Hepatocyte (in vitro differentiated cells): ENCODE measurements at regions not wholly inside any gene's neighbourhood (a gene's known extent, or its start where the extent isn't known, plus 50 kb on each side); places are given as distances from the start of the nearest gene placed in this dataset.

Experiments
- DNase-seq: peaks from one replicate; pipeline ENCODE4 v3.0.0-alpha.2; 2016; ENCODE audit warnings: low spot score
- H2AFZ ChIP-seq: fragments of 200-600 bp; sonication (generic); 2 replicates; pipeline ENCODE4 v1.6.0; 2016; ENCODE audit warnings: antibody characterized with exemption, mild to moderate bottlenecking
- H3K27ac ChIP-seq: fragments of 200-600 bp; sonication (generic); 2 replicates; pipeline ENCODE4 v1.5.1; 2016; ENCODE audit warnings: mild to moderate bottlenecking
- H3K27me3 ChIP-seq: fragments of 200-600 bp; sonication (generic); 2 replicates; pipeline ENCODE4 v1.6.1; 2016
- H3K36me3 ChIP-seq: fragments of 200-600 bp; sonication (generic); replicated peaks from 2 replicates; pipeline ENCODE4 v1.5.1; 2016; ENCODE audit warnings: low read depth; ENCODE audit not compliant: insufficient read depth
- H3K4me1 ChIP-seq: fragments of 200-600 bp; sonication (generic); 2 replicates; pipeline ENCODE4 v1.5.1; 2016; ENCODE audit warnings: mild to moderate bottlenecking, moderate library complexity; ENCODE audit not compliant: insufficient read depth
- H3K4me2 ChIP-seq: fragments of 200-600 bp; sonication (generic); 2 replicates; pipeline ENCODE4 v1.6.0; 2016
- H3K4me3 ChIP-seq: fragments of 200-600 bp; sonication (generic); 2 replicates; pipeline ENCODE4 v1.5.1; 2016; ENCODE audit warnings: mild to moderate bottlenecking
- H3K79me2 ChIP-seq: fragments of 200-600 bp; sonication (generic); 2 replicates; pipeline ENCODE4 v1.6.0; 2017; ENCODE audit warnings: mild to moderate bottlenecking
- H3K9me2 ChIP-seq: fragments of 200-600 bp; sonication (generic); replicated peaks from 2 replicates; pipeline ENCODE4 v1.6.0; 2017; ENCODE audit warnings: mild to moderate bottlenecking; ENCODE audit not compliant: insufficient read depth
- H3K9me3 ChIP-seq: fragments of 200-600 bp; sonication (generic); 2 replicates; pipeline ENCODE4 v1.5.1; 2016; ENCODE audit warnings: low read depth, mild to moderate bottlenecking
- H4K20me1 ChIP-seq: fragments of 200-600 bp; sonication (generic); 2 replicates; pipeline ENCODE4 v1.6.0; 2016; ENCODE audit warnings: mild to moderate bottlenecking; ENCODE audit not compliant: insufficient read depth, poor library complexity, severe bottlenecking
- CTCF ChIP-seq: fragments of 200-600 bp; sonication (generic); IDR thresholded peaks from 2 replicates; pipeline ENCODE4 v1.5.1; 2016; ENCODE audit warnings: antibody characterized with exemption, mild to moderate bottlenecking; ENCODE audit not compliant: poor library complexity
- EZH2 ChIP-seq: fragments of 200-600 bp; sonication (generic); IDR thresholded peaks from 2 replicates; pipeline ENCODE4 v1.6.1; 2016; ENCODE audit warnings: antibody characterized with exemption, mild to moderate bottlenecking, borderline replicate concordance
- EZH2phosphoT487 ChIP-seq: fragments of 200-600 bp; sonication (generic); IDR thresholded peaks from one replicate; pipeline ENCODE4 v1.6.1; 2018; ENCODE audit warnings: antibody characterized with exemption, mild to moderate bottlenecking, low read depth, moderate library complexity; ENCODE audit not compliant: unreplicated experiment, severe bottlenecking
- WGBS: methylation state at CpG from one replicate; pipeline ENCODE4 v1.1.6; 2016; ENCODE audit warnings: low lambda C conversion rate; ENCODE audit errors: missing lambda C conversion rate; 5-methylcytosine and 5-hydroxymethylcytosine counted together

- Histone ChIP-seq H3K27ac (no peak overlapping the region), H3K27me3 (no peaks in the 10 kb centered on the region), H3K4me3 (no peak overlapping the region), H3K36me3 (no peaks in the 10 kb centered on the region), H3K9me2 (no peaks in the 10 kb centered on the region), H3K4me2 (no peak overlapping the region), H2AFZ (no peak overlapping the region), H3K4me1 (no peaks in the 10 kb centered on the region), H4K20me1 (no peaks in the 10 kb centered on the region), H3K9me3 (no peaks in the 10 kb centered on the region), H3K79me2 (no peaks in the 10 kb centered on the region)
- no peak for DNase-seq
- TF ChIP-seq CTCF (no peak), EZH2phosphoT487 (no peak), EZH2 (no peak)
- 91% methylated on average over 14 of the region's 14 CpGs for WGBS
Observed at GRCh38 chr22:49189871-49190270, 637.8 kb downstream of the BRD1 start.

DNA sequence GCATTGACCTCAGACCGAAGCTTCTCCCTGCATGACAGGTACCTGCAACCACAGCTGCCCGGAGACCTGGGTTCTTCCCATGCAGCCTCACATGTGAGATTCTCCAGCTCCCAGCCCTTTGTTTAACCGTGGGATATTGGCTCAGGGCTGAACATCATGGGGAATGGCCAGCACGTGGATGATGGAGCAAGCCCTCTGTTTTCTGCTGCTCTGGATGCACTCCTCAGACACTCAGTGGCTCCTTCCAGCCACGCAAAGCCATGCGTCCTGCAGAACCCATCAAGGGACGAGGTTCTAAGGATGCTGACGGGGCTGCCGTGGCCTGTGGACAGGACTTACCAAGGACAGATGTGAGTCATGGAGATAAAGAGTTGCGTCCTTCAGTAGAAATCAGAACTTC lies 639.1 kb downstream of the BRD1 start:
- whole genome bisulfite sequencing: 91% methylated on average over 10 of the region's 10 CpGs
- H3K9me3 ChIP-seq: no peaks in the 10 kb centered on the region
- H3K4me2 ChIP-seq: no peak overlapping the region
- no peaks in the 10 kb centered on the region for H4K20me1 ChIP-seq
- H3K4me3 ChIP-seq: no peak overlapping the region
- H3K79me2 ChIP-seq: no peaks in the 10 kb centered on the region
- DNase-seq: no peak
- H3K36me3 ChIP-seq: no peaks in the 10 kb centered on the region
- H2AFZ ChIP-seq: no peak overlapping the region
- H3K27me3 ChIP-seq: no peaks in the 10 kb centered on the region
- TF ChIP-seq EZH2 (no peak), CTCF (no peak), EZH2phosphoT487 (no peak)
- no peak overlapping the region for H3K27ac ChIP-seq
- no peaks in the 10 kb centered on the region for H3K9me2 ChIP-seq
- H3K4me1 ChIP-seq: no peaks in the 10 kb centered on the region

GRCh38 chr22:49188091-49188490 lies 639.6 kb downstream of the BRD1 start:
- WGBS: 87% methylated on average over 6 of the region's 8 CpGs

More at GRCh38 chr22:49188091-49188490, 639.6 kb downstream of the BRD1 start:
- Histone ChIP-seq H3K9me3 (no peaks in the 10 kb centered on the region), H3K4me2 (no peak overlapping the region), H3K4me1 (no peaks in the 10 kb centered on the region), H4K20me1 (no peaks in the 10 kb centered on the region), H3K36me3 (no peaks in the 10 kb centered on the region), H3K79me2 (no peaks in the 10 kb centered on the region), H3K27me3 (no peaks in the 10 kb centered on the region), H3K27ac (no peak overlapping the region), H2AFZ (no peak overlapping the region), H3K4me3 (no peak overlapping the region), H3K9me2 (no peaks in the 10 kb centered on the region)
- no peak for DNase-seq
- no peak for TF ChIP-seq EZH2
- no peak for TF ChIP-seq CTCF
- no peak for TF ChIP-seq EZH2phosphoT487
